CMK (cell line): ENCODE measurements at regions not wholly inside any gene's neighbourhood (a gene's known extent, or its start where the extent isn't known, plus 50 kb on each side); places are given as distances from the start of the nearest gene placed in this dataset.
"Not testable (repeated sequence)": the region's sequence is repeated elsewhere in the genome, so short reads cannot be mapped to it uniquely, and the experiment has no call there.

Source experiments
- DNase-seq: peaks from one replicate; pipeline ENCODE4 v3.0.0-alpha.2; 2010; ENCODE audit warnings: low read depth

GRCh38 chr1:105398909-105399308 lies 1649.2 kb downstream of the AMY1C start:
- DNase-seq = no peak

GRCh38 chr1:105399716-105400115 lies 1650.0 kb downstream of the AMY1C start:
- DNase-seq = no peak

GRCh38 chr1:105416261-105416660 lies 1640.2 kb upstream of the PRMT6 start:
- no peak for DNase-seq

- no peak for DNase-seq
Measured at GRCh38 chr1:105419030-105419429, 1637.4 kb upstream of the PRMT6 start.

GRCh38 chr1:105427543-105427942 lies 1628.9 kb upstream of the PRMT6 start:
- DNase-seq = no peak

- DNase-seq = no peak
Measured at GRCh38 chr1:105436589-105437259, 1619.8 kb upstream of the PRMT6 start.

GRCh38 chr1:105437847-105438246 lies 1618.6 kb upstream of the PRMT6 start:
- DNase-seq = no peak

GRCh38 chr1:105442901-105443300 lies 1613.6 kb upstream of the PRMT6 start:
- no peak for DNase-seq

GRCh38 chr1:105459759-105460158 lies 1596.7 kb upstream of the PRMT6 start:
- DNase-seq = no peak

- no peak for DNase-seq
Measured at GRCh38 chr1:105462308-105462707, 1594.2 kb upstream of the PRMT6 start.

GRCh38 chr1:105467549-105467948 lies 1588.9 kb upstream of the PRMT6 start:
- no peak for DNase-seq

GRCh38 chr1:105470541-105470940 lies 1585.9 kb upstream of the PRMT6 start:
- not testable (repeated sequence) for DNase-seq

- no peak for DNase-seq
Measured at GRCh38 chr1:105483436-105483835, 1573.0 kb upstream of the PRMT6 start.

GRCh38 chr1:105485207-105485606 lies 1571.3 kb upstream of the PRMT6 start:
- no peak for DNase-seq

GRCh38 chr1:105492921-105493320 lies 1563.6 kb upstream of the PRMT6 start:
- DNase-seq = no peak

GRCh38 chr1:105516068-105516467 lies 1540.4 kb upstream of the PRMT6 start:
- no peak for DNase-seq

GRCh38 chr1:105533996-105534395 lies 1522.5 kb upstream of the PRMT6 start:
- DNase-seq = no peak

GRCh38 chr1:105544475-105544874 lies 1512.0 kb upstream of the PRMT6 start:
- DNase-seq = no peak

- DNase-seq = no peak
Measured at GRCh38 chr1:105556266-105556665, 1500.2 kb upstream of the PRMT6 start.

- DNase-seq = no peak
Measured at GRCh38 chr1:105558023-105558422, 1498.5 kb upstream of the PRMT6 start.

GRCh38 chr1:105565006-105565405 lies 1491.5 kb upstream of the PRMT6 start:
- DNase-seq = no peak

GRCh38 chr1:105585791-105586190 lies 1470.7 kb upstream of the PRMT6 start:
- no peak for DNase-seq

- no peak for DNase-seq
Measured at GRCh38 chr1:105591681-105592080, 1464.8 kb upstream of the PRMT6 start.

GRCh38 chr1:105608713-105609112 lies 1447.8 kb upstream of the PRMT6 start:
- no peak for DNase-seq
